B cell (primary cell): ENCODE measurements at regions not wholly inside any gene's neighbourhood (a gene's known extent, or its start where the extent isn't known, plus 50 kb on each side); places are given as distances from the start of the nearest gene placed in this dataset.

Experiments used
- EZH2 ChIP-seq: IDR thresholded peaks from 2 replicates; pipeline ENCODE4 v1.6.1; 2012; ENCODE audit warnings: borderline replicate concordance, low read depth, mild to moderate bottlenecking, moderate library complexity, low read length; ENCODE audit not compliant: insufficient read depth, poor library complexity, severe bottlenecking
- TF ChIP-seq, protein P1 (sequence below): fragments of 200-600 bp; IDR thresholded peaks from one replicate; pipeline ENCODE4 v1.8.0; 2022; ENCODE audit warnings: antibody characterized with exemption, mild to moderate bottlenecking

DNA sequence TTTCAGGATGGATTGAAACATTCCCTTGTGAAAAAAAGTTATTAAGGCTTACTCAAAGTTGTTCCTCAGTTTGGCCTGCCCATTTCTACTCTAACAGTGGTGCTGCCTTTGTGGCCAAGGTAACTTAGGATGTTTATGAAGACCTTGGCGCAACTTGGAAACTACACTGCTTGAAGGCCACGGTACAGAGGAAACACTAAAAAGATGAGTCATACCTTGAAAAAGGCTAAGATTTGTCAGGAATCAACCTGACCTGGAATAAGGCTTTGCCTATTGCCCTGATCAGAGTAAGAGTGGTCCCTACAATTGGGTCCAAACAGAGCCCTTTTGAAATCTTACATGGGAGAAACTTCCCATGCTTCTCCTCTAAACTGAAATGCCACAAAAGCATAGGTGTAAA, 119.9 kb upstream of the MOCS1 start:
- TF ChIP-seq, protein P1, sequence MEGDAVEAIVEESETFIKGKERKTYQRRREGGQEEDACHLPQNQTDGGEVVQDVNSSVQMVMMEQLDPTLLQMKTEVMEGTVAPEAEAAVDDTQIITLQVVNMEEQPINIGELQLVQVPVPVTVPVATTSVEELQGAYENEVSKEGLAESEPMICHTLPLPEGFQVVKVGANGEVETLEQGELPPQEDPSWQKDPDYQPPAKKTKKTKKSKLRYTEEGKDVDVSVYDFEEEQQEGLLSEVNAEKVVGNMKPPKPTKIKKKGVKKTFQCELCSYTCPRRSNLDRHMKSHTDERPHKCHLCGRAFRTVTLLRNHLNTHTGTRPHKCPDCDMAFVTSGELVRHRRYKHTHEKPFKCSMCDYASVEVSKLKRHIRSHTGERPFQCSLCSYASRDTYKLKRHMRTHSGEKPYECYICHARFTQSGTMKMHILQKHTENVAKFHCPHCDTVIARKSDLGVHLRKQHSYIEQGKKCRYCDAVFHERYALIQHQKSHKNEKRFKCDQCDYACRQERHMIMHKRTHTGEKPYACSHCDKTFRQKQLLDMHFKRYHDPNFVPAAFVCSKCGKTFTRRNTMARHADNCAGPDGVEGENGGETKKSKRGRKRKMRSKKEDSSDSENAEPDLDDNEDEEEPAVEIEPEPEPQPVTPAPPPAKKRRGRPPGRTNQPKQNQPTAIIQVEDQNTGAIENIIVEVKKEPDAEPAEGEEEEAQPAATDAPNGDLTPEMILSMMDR: no peak
- TF ChIP-seq EZH2: no peak
